Adrenal gland (tissue), 5 donors: ENCODE measurements at regions not wholly inside any gene's neighbourhood (a gene's known extent, or its start where the extent isn't known, plus 50 kb on each side); places are given as distances from the start of the nearest gene placed in this dataset.
"Not testable (repeated sequence)": the region's sequence is repeated elsewhere in the genome, so short reads cannot be mapped to it uniquely, and the experiment has no call there.

Experiments used
- CTCF ChIP-seq, 6 experiments: fragments of 450-650 bp in 4 of 6; fragments of 200-600 bp in 2 of 6; sonication (generic) in 1 of 6; IDR thresholded peaks; 1 replicate in 5 of 6; 2 replicates in 1 of 6; pipeline versions ENCODE4 v1.5.1 to v1.8.0; 2016 to 2021; ENCODE audit warnings: antibody characterized with exemption in 6 of 6, mild to moderate bottlenecking in 2 of 6, moderate library complexity in 1 of 6
- POLR2A ChIP-seq, 2 donors: fragments of 450-650 bp; IDR thresholded peaks; one replicate each; pipeline ENCODE4 v1.6.1; 2017; ENCODE audit warnings: antibody characterized with exemption in 2 of 2, mild to moderate bottlenecking in 2 of 2, moderate library complexity in 1 of 2
- donor health status: DM: no; HTN: no; CAD: no.

- TF ChIP-seq POLR2A, CTCF (IDR thresholded peaks at IDR 0.05): not testable (repeated sequence)
Measured at GRCh38 chr9:42443414-42443813, 260.0 kb downstream of the SPATA31A6 start.
